IMR-90 (cell line): ENCODE measurements at regions not wholly inside any gene's neighbourhood (a gene's known extent, or its start where the extent isn't known, plus 50 kb on each side); places are given as distances from the start of the nearest gene placed in this dataset.

Experiments used
- ATAC-seq: fragments of 200-7000 bp; cut with Tn5 transposase; 2 replicates; pipeline ENCODE4 v1.9.1; 2020; ENCODE audit warnings: low read depth, mild to moderate bottlenecking, moderate library complexity
- BruUV-seq: library from RNA; stranded (reverse); fragments of 400-500 nt; replicated peaks from 2 replicates; lab custom pipeline; 2021; lab: Mats Ljungman, UMichigan
- CTCF ChIA-PET: fragments of 300-600 bp; formaldehyde crosslinking; extraction: SDS; loops from one replicate; lab custom pipeline; 2021; ENCODE audit warnings: antibody characterized with exemption; lab: Yijun Ruan, JAX
- POLR2A ChIA-PET: fragments of 300-600 bp; sonication (Branson Sonifier 250); formaldehyde crosslinking; loops from one replicate; lab custom pipeline; 2022; ENCODE audit warnings: antibody characterized with exemption; ENCODE audit not compliant: unreplicated experiment; lab: Charles Lee
- DNase-seq: peaks from one replicate; pipeline ENCODE4 v3.0.0; 2013
- H2AFZ ChIP-seq: replicated peaks from 2 replicates; pipeline ENCODE3; 2013; ENCODE audit warnings: low read length, mild to moderate bottlenecking; ENCODE audit not compliant: poor library complexity
- H2AK5ac ChIP-seq: 2 replicates; pipeline ENCODE4 v1.6.1; 2013; ENCODE audit warnings: low read depth, low read length, inconsistent platforms
- H2AK9ac ChIP-seq: replicated peaks from 2 replicates; pipeline ENCODE3; 2013; ENCODE audit warnings: mild to moderate bottlenecking, low read depth, low read length, moderate library complexity; ENCODE audit not compliant: poor library complexity
- H2BK120ac ChIP-seq: 2 replicates; pipeline ENCODE4 v1.6.1; 2013; ENCODE audit warnings: low read depth, low read length, inconsistent platforms
- H2BK15ac ChIP-seq: 3 replicates; pipeline ENCODE4 v1.6.1; 2013; ENCODE audit warnings: low read depth, low read length, inconsistent platforms
- H2BK20ac ChIP-seq: 2 replicates; pipeline ENCODE4 v1.6.1; 2013; ENCODE audit warnings: low read depth, mild to moderate bottlenecking, inconsistent platforms, low read length, moderate library complexity
- H2BK5ac ChIP-seq: 2 replicates; pipeline ENCODE4 v1.6.1; 2013; ENCODE audit warnings: mild to moderate bottlenecking, low read depth, low read length, inconsistent platforms; ENCODE audit not compliant: poor library complexity, severe bottlenecking
- H3K14ac ChIP-seq: replicated peaks from 2 replicates; pipeline ENCODE4 v1.6.1; 2013; ENCODE audit warnings: low read depth, low read length, inconsistent platforms
- H3K18ac ChIP-seq: 2 replicates; pipeline ENCODE4 v1.6.1; 2013; ENCODE audit warnings: low read depth, low read length, control low read depth
- H3K23ac ChIP-seq: 2 replicates; pipeline ENCODE4 v1.6.1; 2013; ENCODE audit warnings: low read depth, low read length, inconsistent platforms
- H3K27ac ChIP-seq: 2 replicates; pipeline ENCODE4 v1.5.1; 2013; ENCODE audit warnings: mild to moderate bottlenecking, control low read depth, low read length; ENCODE audit not compliant: insufficient read depth
- H3K27me3 ChIP-seq: 2 replicates; pipeline ENCODE4 v1.6.1; 2013; ENCODE audit warnings: low read length; ENCODE audit not compliant: control insufficient read depth, insufficient read depth
- H3K36me3 ChIP-seq: 2 replicates; pipeline ENCODE4 v1.6.1; 2013; ENCODE audit warnings: low read length, mixed read lengths; ENCODE audit not compliant: control insufficient read depth, insufficient read depth
- H3K4ac ChIP-seq: 2 replicates; pipeline ENCODE4 v1.6.1; 2013; ENCODE audit warnings: low read depth, low read length, inconsistent platforms
- H3K4me1 ChIP-seq: 2 replicates; pipeline ENCODE4 v1.6.1; 2013; ENCODE audit warnings: low read length, mixed read lengths; ENCODE audit not compliant: control insufficient read depth, insufficient read depth
- H3K4me2 ChIP-seq: 2 replicates; pipeline ENCODE4 v1.6.1; 2013; ENCODE audit warnings: low read depth, mild to moderate bottlenecking, control low read depth, low read length, moderate library complexity
- H3K4me3 ChIP-seq: 2 replicates; pipeline ENCODE4 v1.5.1; 2013; ENCODE audit warnings: low read depth, mild to moderate bottlenecking, control low read depth, low read length, moderate library complexity; ENCODE audit not compliant: insufficient read depth
- H3K56ac ChIP-seq: 2 replicates; pipeline ENCODE4 v1.6.1; 2013; ENCODE audit warnings: low read length, inconsistent platforms; ENCODE audit not compliant: insufficient read depth; ENCODE audit errors: extremely low read depth
- H3K79me1 ChIP-seq, 2 experiments: 2 replicates each; pipeline ENCODE4 v1.6.1; 2013; ENCODE audit warnings: low read length in 2 of 2, inconsistent platforms in 1 of 2, low read depth in 1 of 2
- H3K9ac ChIP-seq: 2 replicates; pipeline ENCODE4 v1.6.1; 2013; ENCODE audit warnings: low read depth, low read length, control low read depth
- H3K9me1 ChIP-seq: 2 replicates; pipeline ENCODE4 v1.6.1; 2013; ENCODE audit warnings: low read length, inconsistent platforms; ENCODE audit not compliant: insufficient read depth
- H3K9me3 ChIP-seq: 2 replicates; pipeline ENCODE4 v1.6.1; 2013; ENCODE audit warnings: low read length; ENCODE audit not compliant: control insufficient read depth, insufficient read depth
- H4K20me1 ChIP-seq: 2 replicates; pipeline ENCODE4 v1.6.1; 2013; ENCODE audit warnings: low read length, inconsistent platforms; ENCODE audit not compliant: insufficient read depth
- H4K5ac ChIP-seq: 2 replicates; pipeline ENCODE4 v1.6.1; 2013; ENCODE audit warnings: mild to moderate bottlenecking, low read depth, low read length, control low read depth
- H4K8ac ChIP-seq, 2 experiments: 2 replicates each; pipeline ENCODE4 v1.6.1; 2013; ENCODE audit warnings: low read depth in 2 of 2, low read length in 2 of 2, control low read depth in 1 of 2, inconsistent platforms in 1 of 2
- H4K91ac ChIP-seq: 2 replicates; pipeline ENCODE4 v1.6.1; 2013; ENCODE audit warnings: low read depth, low read length, inconsistent platforms; ENCODE audit not compliant: insufficient read depth
- BHLHE40 ChIP-seq: fragments of 150-350 bp; IDR thresholded peaks from 2 replicates; pipeline ENCODE4 v1.6.1; 2016; ENCODE audit warnings: mild to moderate bottlenecking, low read depth, low read length
- CHD1 ChIP-seq: IDR thresholded peaks from 2 replicates; pipeline ENCODE4 v1.6.1; 2012; ENCODE audit warnings: low read depth, low read length, improper control_type of control experiment
- ELK1 ChIP-seq: fragments of 150-350 bp; IDR thresholded peaks from 2 replicates; pipeline ENCODE4 v1.6.1; 2016; ENCODE audit warnings: low read depth, mild to moderate bottlenecking, low read length, moderate library complexity, borderline replicate concordance
- FOS ChIP-seq: fragments of 150-350 bp; IDR thresholded peaks from 2 replicates; pipeline ENCODE4 v1.6.1; 2016; ENCODE audit warnings: low read depth, low read length
- MAZ ChIP-seq: IDR thresholded peaks from 2 replicates; pipeline ENCODE4 v1.6.1; 2012; ENCODE audit warnings: low read depth, mild to moderate bottlenecking, low read length, improper control_type of control experiment, moderate library complexity, borderline replicate concordance
- POLR2A ChIP-seq: IDR thresholded peaks from 2 replicates; pipeline ENCODE4 v1.6.1; 2012; ENCODE audit warnings: mild to moderate bottlenecking, low read depth, low read length
- RAD21 ChIP-seq: IDR thresholded peaks from 2 replicates; pipeline ENCODE4 v1.6.1; 2012; ENCODE audit warnings: low read length, improper control_type of control experiment
- RCOR1 ChIP-seq: IDR thresholded peaks from 2 replicates; pipeline ENCODE4 v1.6.1; 2012; ENCODE audit warnings: mild to moderate bottlenecking, low read length, improper control_type of control experiment; ENCODE audit not compliant: insufficient replicate concordance
- RFX5 ChIP-seq: IDR thresholded peaks from 2 replicates; pipeline ENCODE4 v1.8.0; 2012; ENCODE audit warnings: low read depth, mild to moderate bottlenecking, low read length, moderate library complexity
- SMC3 ChIP-seq: fragments of 150-350 bp; IDR thresholded peaks from 2 replicates; pipeline ENCODE4 v1.6.1; 2016; ENCODE audit warnings: low read depth, mild to moderate bottlenecking, antibody characterized with exemption, low read length, moderate library complexity
- USF2 ChIP-seq: fragments of 150-350 bp; IDR thresholded peaks from 2 replicates; pipeline ENCODE4 v1.6.1; 2017; ENCODE audit warnings: mild to moderate bottlenecking, antibody characterized with exemption, low read length, low read depth
- WGBS, 2 experiments: methylation state at CpG; one replicate each; pipeline versions ENCODE4 v1.1.5 to v1.1.7; 2013; ENCODE audit warnings: missing lambda C conversion rate in 2 of 2; ENCODE audit not compliant: insufficient read length in 1 of 2; ENCODE audit errors: extremely low coverage in 2 of 2; 5-methylcytosine and 5-hydroxymethylcytosine counted together
- dilution Hi-C: fragments of 300-500 bp; cut with HindIII; formaldehyde crosslinking; loops from one replicate; pipeline ENCODE4 v1.14.3; 2018; ENCODE audit warnings: low sequenced_read_pairs; ENCODE audit not compliant: unreplicated experiment
- in situ Hi-C: fragments of 300-500 bp; cut with MboI; formaldehyde crosslinking; loops from 3 replicates; pipeline ENCODE4 v1.14.3; 2019; ENCODE audit warnings: low sequenced_read_pairs, inconsistent platforms, mixed read lengths
- intact Hi-C: fragments of 100-400 bp; cut with micrococcal nuclease; formaldehyde crosslinking; loops from 2 replicates; pipeline ENCODE4 v1.10.0; 2022

- Histone ChIP-seq H4K5ac (no peak overlapping the region), H3K36me3 (no peaks in the 10 kb centered on the region), H2BK5ac (no peak overlapping the region), H2AK9ac (no peak overlapping the region), H3K4me2 (no peak overlapping the region), H3K4me1 (no peaks in the 10 kb centered on the region), H3K9me1 (no peaks in the 10 kb centered on the region), H3K27me3 (peaks cover 53% of the 10 kb centered on the region), H3K18ac (no peak overlapping the region), H3K27ac (no peak overlapping the region), H2BK15ac (no peak overlapping the region), H3K4me3 (no peak overlapping the region), H4K91ac (no peak overlapping the region), H4K20me1 (no peaks in the 10 kb centered on the region), H4K8ac (no peak overlapping the region), H2AK5ac (no peak overlapping the region), H3K56ac (no peak overlapping the region), H3K23ac (no peak overlapping the region), H3K14ac (no peak overlapping the region), H3K9ac (no peak overlapping the region), H2BK20ac (no peak overlapping the region), H2AFZ (no peak overlapping the region), H3K79me1 (no peaks in the 10 kb centered on the region), H3K9me3 (no peaks in the 10 kb centered on the region), H3K4ac (no peak overlapping the region), H2BK120ac (no peak overlapping the region)
- CTCF ChIA-PET, result no interaction called here
- DNase-seq (no peak), ATAC-seq (no peak)
- intact Hi-C loops, result no loop called here
- in situ Hi-C loops, result no loop called here
- WGBS, 2 experiments, result 62% methylated on average over 11 of the region's 23 CpGs; no CpG with 5 or more reads in 1 of the 2 experiments
- TF ChIP-seq POLR2A, result no peak
- TF ChIP-seq CHD1, result no peak
- TF ChIP-seq SMC3, result no peak
- TF ChIP-seq RFX5, result no peak
- TF ChIP-seq BHLHE40, result no peak
- no peak for TF ChIP-seq RAD21
- no peak for TF ChIP-seq RCOR1
- TF ChIP-seq ELK1, result no peak
- TF ChIP-seq MAZ, result no peak
- TF ChIP-seq FOS, result no peak
- no peak for TF ChIP-seq USF2
- POLR2A ChIA-PET, result interaction anchor here (0.5 to 0.7 kb wide), 2 partner anchors 178 to 324 kb away, joined by 4 to 19 read pairs; no protein-coding TSS in a partner anchor
- dilution Hi-C loops, result no loop called here
- BruUV-seq, result no TSS peak
Measured at GRCh38 chr17:77907497-77908461, 50.7 kb upstream of the TNRC6C start.
